HCT116 (cell line): ENCODE measurements at regions not wholly inside any gene's neighbourhood (a gene's known extent, or its start where the extent isn't known, plus 50 kb on each side); places are given as distances from the start of the nearest gene placed in this dataset.

Experiments
- CTCF ChIP-seq, 3 experiments: fragments of 200-600 bp in 1 of 3; sonication (generic) in 1 of 3; IDR thresholded peaks in 2 of 3; conservative IDR thresholded peaks in 1 of 3; 2 replicates each; pipeline ENCODE4 v1.5.1; 2012 to 2017; ENCODE audit warnings: low read depth in 2 of 3, low read length in 2 of 3, antibody characterized with exemption in 1 of 3, borderline replicate concordance in 1 of 3, control low read depth in 1 of 3, mild to moderate bottlenecking in 1 of 3, mixed read lengths in 1 of 3, mixed run types in 1 of 3, moderate library complexity in 1 of 3; ENCODE audit not compliant: insufficient read depth in 1 of 3
- POLR2A ChIP-seq: IDR thresholded peaks from 2 replicates; pipeline ENCODE4 v1.7.0; 2011; ENCODE audit warnings: borderline replicate concordance; ENCODE audit not compliant: insufficient read depth, insufficient read length; ENCODE audit errors: extremely low read depth
- TF ChIP-seq, protein P1 (sequence below): IDR thresholded peaks from 2 replicates; pipeline ENCODE4 v1.6.1; 2012

GRCh38 chr2:33673937-33674336, 74.8 kb upstream of the FAM98A start:
- TF ChIP-seq CTCF (IDR thresholded peaks at IDR 0.05 in 2 of 3, conservative IDR thresholded peaks at IDR 0.05 in 1 of 3; ENCODE audit: borderline replicate concordance in 1 of 3, insufficient read depth in 1 of 3, low read depth in 2 of 3, low read length in 2 of 3): peak; percentile 16 to 60 (median 21); a peak in 3 of 6 replicates
- TF ChIP-seq, protein P1, sequence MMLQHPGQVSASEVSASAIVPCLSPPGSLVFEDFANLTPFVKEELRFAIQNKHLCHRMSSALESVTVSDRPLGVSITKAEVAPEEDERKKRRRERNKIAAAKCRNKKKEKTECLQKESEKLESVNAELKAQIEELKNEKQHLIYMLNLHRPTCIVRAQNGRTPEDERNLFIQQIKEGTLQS: no peak
- TF ChIP-seq POLR2A: no peak
